Body of pancreas (tissue), 4 donors: ENCODE measurements at regions not wholly inside any gene's neighbourhood (a gene's known extent, or its start where the extent isn't known, plus 50 kb on each side); places are given as distances from the start of the nearest gene placed in this dataset.

Experiments used
- ATAC-seq: fragments of 150-250 bp; one replicate; pipeline ENCODE4 v1.9.1; 2016
- DNase-seq, 4 donors: peaks; one replicate each; pipeline ENCODE4 v3.0.0-alpha.2; 2019
- H3K27ac ChIP-seq, 4 donors: fragments of 200-600 bp; sonication (generic); 1 replicate in 3 of 4; 2 replicates in 1 of 4; pipeline versions ENCODE4 v1.5.1 to v1.6.1; 2016 to 2019; ENCODE audit warnings: mild to moderate bottlenecking in 1 of 4, mixed read lengths in 1 of 4, moderate library complexity in 1 of 4
- H3K27me3 ChIP-seq, 2 donors: fragments of 200-600 bp; sonication (generic); one replicate each; pipeline ENCODE4 v1.6.0; 2016; ENCODE audit warnings: mild to moderate bottlenecking in 1 of 2
- H3K36me3 ChIP-seq, 2 donors: fragments of 200-600 bp; sonication (generic); replicated peaks in 1 of 2; 2 replicates each; pipeline ENCODE4 v1.5.1; 2016; ENCODE audit warnings: low read depth in 2 of 2; ENCODE audit not compliant: insufficient read depth in 1 of 2
- H3K4me1 ChIP-seq: fragments of 200-600 bp; sonication (generic); one replicate; pipeline ENCODE4 v1.6.0; 2016
- H3K4me3 ChIP-seq, 2 donors: fragments of 200-600 bp; sonication (generic); 1 replicate in 1 of 2; 2 replicates in 1 of 2; pipeline ENCODE4 v1.5.1; 2016 to 2019
- H3K9me3 ChIP-seq, 3 donors: fragments of 200-600 bp; sonication (generic); 1 replicate in 2 of 3; 2 replicates in 1 of 3; pipeline ENCODE4 v1.5.1; 2016
- CTCF ChIP-seq, 7 experiments: fragments of 450-650 bp in 4 of 7; fragments of 200-600 bp in 3 of 7; sonication (generic) in 3 of 7; IDR thresholded peaks; one replicate each; pipeline ENCODE4 v1.5.1; 2016 to 2019; ENCODE audit warnings: antibody characterized with exemption in 7 of 7
- POLR2A ChIP-seq, 3 donors: fragments of 450-650 bp; IDR thresholded peaks; one replicate each; pipeline ENCODE4 v1.6.1; 2016; ENCODE audit warnings: antibody characterized with exemption in 3 of 3, mild to moderate bottlenecking in 2 of 3
- WGBS, 2 donors: methylation state at CpG; one replicate each; pipeline ENCODE4 v1.1.5; 2017; 5-methylcytosine and 5-hydroxymethylcytosine counted together
- intact Hi-C: fragments of 100-400 bp; cut with DNase I; formaldehyde crosslinking; loops from one replicate; pipeline ENCODE4 v1.15.1; 2023

GRCh38 chr13:89883893-89884448 is 1463.5 kb upstream of the MIR17HG start:
- Histone ChIP-seq H3K4me3 (no peak overlapping the region), H3K36me3 (no peaks in the 10 kb centered on the region), H3K4me1 (no peaks in the 10 kb centered on the region), H3K27ac (no peak overlapping the region), H3K27me3 (no peaks in the 10 kb centered on the region), H3K9me3 (no peaks in the 10 kb centered on the region)
- WGBS, 2 donors: 83 to 91% methylated on average over 17 to 41 of the region's 41 CpGs
- intact Hi-C loops: no loop called here
- TF ChIP-seq CTCF (IDR thresholded peaks at IDR 0.05) (no peak), POLR2A (IDR thresholded peaks at IDR 0.05) (no peak)
- DNase-seq (no peak), ATAC-seq (no peak)

- intact Hi-C loops: no loop called here
Observed at GRCh38 chr13:89890806-89891205, 1456.7 kb upstream of the MIR17HG start.

GRCh38 chr13:89891416-89891815 is 1456.1 kb upstream of the MIR17HG start:
- H3K4me1 ChIP-seq: no peaks in the 10 kb centered on the region
- WGBS, 2 donors: 43 to 66% methylated on average over 2 of the region's 2 CpGs
- DNase-seq (no peak), ATAC-seq (no peak)
- no peaks in the 10 kb centered on the region for H3K27me3 ChIP-seq
- intact Hi-C loops: no loop called here
- no peaks in the 10 kb centered on the region for H3K36me3 ChIP-seq
- no peak overlapping the region for H3K4me3 ChIP-seq
- TF ChIP-seq POLR2A (IDR thresholded peaks at IDR 0.05) (no peak), CTCF (IDR thresholded peaks at IDR 0.05) (no peak)
- no peaks in the 10 kb centered on the region for H3K9me3 ChIP-seq
- no peak overlapping the region for H3K27ac ChIP-seq

More at GRCh38 chr13:89890806-89891205, 1456.7 kb upstream of the MIR17HG start:
- DNase-seq (no peak), ATAC-seq (no peak)
- no peak overlapping the region for H3K27ac ChIP-seq
- H3K27me3 ChIP-seq: no peaks in the 10 kb centered on the region
- H3K36me3 ChIP-seq: no peaks in the 10 kb centered on the region
- TF ChIP-seq CTCF (IDR thresholded peaks at IDR 0.05) (no peak), POLR2A (IDR thresholded peaks at IDR 0.05) (no peak)
- H3K4me1 ChIP-seq: no peaks in the 10 kb centered on the region
- H3K4me3 ChIP-seq: no peak overlapping the region
- H3K9me3 ChIP-seq: no peaks in the 10 kb centered on the region

DNA sequence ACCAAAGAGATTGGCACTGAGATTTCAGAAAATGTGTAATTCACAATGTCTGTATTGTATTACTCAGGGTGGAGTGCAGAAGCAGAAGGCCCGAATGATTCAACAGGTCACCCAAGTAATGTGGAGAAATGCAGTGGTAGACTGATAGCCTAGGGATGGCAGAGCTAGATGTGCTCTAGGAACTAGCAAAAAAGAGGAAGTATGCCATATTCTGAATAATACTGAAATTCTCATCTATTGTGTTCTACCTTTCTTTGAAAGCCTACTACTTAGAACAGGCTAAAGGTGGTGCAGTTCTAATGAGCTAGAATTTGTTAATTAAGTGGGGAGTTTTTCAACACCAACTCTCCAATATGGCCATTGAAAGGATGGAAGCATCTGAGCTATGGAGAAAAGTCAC is 1449.8 kb upstream of the MIR17HG start:
- no peak for TF ChIP-seq CTCF (IDR thresholded peaks at IDR 0.05)
- no peak for TF ChIP-seq POLR2A (IDR thresholded peaks at IDR 0.05)
- Histone ChIP-seq H3K36me3 (no peaks in the 10 kb centered on the region), H3K27me3 (no peaks in the 10 kb centered on the region), H3K4me1 (no peaks in the 10 kb centered on the region), H3K9me3 (no peaks in the 10 kb centered on the region), H3K4me3 (no peak overlapping the region), H3K27ac (no peak overlapping the region)
- intact Hi-C loops: no loop called here
- no peak for DNase-seq
- ATAC-seq: no peak
- WGBS, 2 donors: 73 to 82% methylated on average over 1 of the region's 1 CpG

DNA sequence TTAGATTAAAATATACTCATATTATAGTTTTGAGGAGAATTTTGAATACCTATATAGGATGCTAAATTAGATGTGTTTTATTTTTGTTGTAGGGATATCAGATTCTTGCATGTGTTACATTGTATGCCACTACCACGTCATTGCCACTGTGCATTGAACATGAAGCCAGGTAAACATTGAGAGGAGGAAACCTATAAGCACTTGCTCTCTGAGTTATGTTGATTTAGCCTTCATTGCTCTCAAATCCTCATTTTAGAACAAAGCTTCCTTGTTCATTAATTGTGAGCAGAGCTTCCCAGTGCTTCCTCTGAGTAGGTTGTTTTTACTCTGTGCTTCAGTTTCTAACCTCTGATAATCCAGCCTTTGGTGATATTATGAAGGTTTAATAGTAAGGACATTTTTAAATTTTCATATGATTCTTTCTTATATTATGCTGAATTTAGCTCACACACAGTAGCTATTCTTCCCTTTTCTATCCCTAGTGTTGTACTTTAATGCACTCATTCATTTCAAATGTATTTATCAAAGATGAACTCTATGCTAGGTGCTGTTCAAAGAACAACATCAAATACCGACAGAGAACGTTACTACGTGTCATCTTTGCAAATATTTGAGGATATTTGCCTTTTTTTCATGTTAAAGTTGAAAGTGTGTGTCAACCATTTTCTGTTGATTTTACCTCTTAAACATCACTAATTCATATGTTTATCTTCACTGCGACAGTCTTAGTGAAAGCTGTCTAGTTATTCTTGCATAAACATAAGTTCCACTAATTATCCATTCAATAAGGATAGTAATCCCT is 1448.0 kb upstream of the MIR17HG start:
- no peaks in the 10 kb centered on the region for H3K36me3 ChIP-seq
- TF ChIP-seq CTCF (IDR thresholded peaks at IDR 0.05) (no peak), POLR2A (IDR thresholded peaks at IDR 0.05) (no peak)
- intact Hi-C loops: no loop called here
- H3K9me3 ChIP-seq: no peaks in the 10 kb centered on the region
- H3K27ac ChIP-seq: no peak overlapping the region
- WGBS, 2 donors: 29 to 45% methylated on average over 5 of the region's 5 CpGs
- H3K4me1 ChIP-seq: no peaks in the 10 kb centered on the region
- ATAC-seq (no peak), DNase-seq (no peak)
- no peak overlapping the region for H3K4me3 ChIP-seq
- H3K27me3 ChIP-seq: no peaks in the 10 kb centered on the region
